Astrocyte (in vitro differentiated cells and primary cell): ENCODE measurements at regions not wholly inside any gene's neighbourhood (a gene's known extent, or its start where the extent isn't known, plus 50 kb on each side); places are given as distances from the start of the nearest gene placed in this dataset.

Experiments used
- DNase-seq: peaks from one replicate; pipeline ENCODE4 v3.0.0-alpha.2; 2010; ENCODE audit warnings: low read depth
- FAIRE-seq: peaks from 2 replicates; lab custom pipeline; 2011; peaks lifted over from hg19 to GRCh38; lab: Jason Lieb, UNC
- H2AFZ ChIP-seq: 2 replicates; pipeline ENCODE4 v1.6.0; 2012; ENCODE audit warnings: low read depth, low read length, inconsistent platforms
- H3K27ac ChIP-seq: 2 replicates; pipeline ENCODE4 v1.5.1; 2011; ENCODE audit warnings: low read depth, low read length, inconsistent platforms
- H3K27me3 ChIP-seq: 2 replicates; pipeline ENCODE4 v1.6.0; 2011; ENCODE audit warnings: low read length, inconsistent platforms; ENCODE audit not compliant: insufficient read depth
- H3K36me3 ChIP-seq: 2 replicates; pipeline ENCODE4 v1.5.1; 2011; ENCODE audit warnings: low read length, inconsistent platforms; ENCODE audit not compliant: insufficient read depth
- H3K4me1 ChIP-seq: 2 replicates; pipeline ENCODE4 v1.5.1; 2011; ENCODE audit warnings: low read length, inconsistent platforms; ENCODE audit not compliant: insufficient read depth
- H3K4me2 ChIP-seq: 2 replicates; pipeline ENCODE4 v1.6.0; 2012; ENCODE audit warnings: low read length, inconsistent platforms
- H3K4me3 ChIP-seq: 2 replicates; pipeline ENCODE4 v1.5.1; 2011; ENCODE audit warnings: low read depth, mild to moderate bottlenecking, low read length, inconsistent platforms; ENCODE audit not compliant: insufficient read depth
- H3K79me2 ChIP-seq: 2 replicates; pipeline ENCODE4 v1.6.0; 2012; ENCODE audit warnings: mild to moderate bottlenecking, low read length, inconsistent platforms; ENCODE audit not compliant: insufficient read depth
- H3K9ac ChIP-seq: 2 replicates; pipeline ENCODE4 v1.6.0; 2012; ENCODE audit warnings: mild to moderate bottlenecking, low read length, inconsistent platforms
- H3K9me3 ChIP-seq: 2 replicates; pipeline ENCODE4 v1.5.1; 2012; ENCODE audit warnings: low read depth, mild to moderate bottlenecking, low read length, inconsistent platforms; ENCODE audit not compliant: insufficient read depth
- H4K20me1 ChIP-seq: 2 replicates; pipeline ENCODE4 v1.6.0; 2012; ENCODE audit warnings: low read length, inconsistent platforms; ENCODE audit not compliant: insufficient read depth
- H3K27ac Mint-ChIP-seq: one replicate; pipeline ENCODE4 v1.8.0; 2021; ENCODE audit warnings: mild to moderate bottlenecking, mixed read lengths; ENCODE audit not compliant: unreplicated experiment
- H3K27me3 Mint-ChIP-seq: one replicate; pipeline ENCODE4 v1.8.0; 2021; ENCODE audit warnings: low read depth, mixed read lengths; ENCODE audit not compliant: unreplicated experiment
- H3K36me3 Mint-ChIP-seq: one replicate; pipeline ENCODE4 v1.8.0; 2021; ENCODE audit warnings: low read depth, mixed read lengths; ENCODE audit not compliant: unreplicated experiment
- H3K4me1 Mint-ChIP-seq: one replicate; pipeline ENCODE4 v1.8.0; 2021; ENCODE audit warnings: low read depth, mixed read lengths; ENCODE audit not compliant: unreplicated experiment
- H3K4me3 Mint-ChIP-seq: one replicate; pipeline ENCODE4 v1.8.0; 2021; ENCODE audit warnings: mild to moderate bottlenecking, moderate library complexity, mixed read lengths; ENCODE audit not compliant: unreplicated experiment
- H3K9me3 Mint-ChIP-seq: one replicate; pipeline ENCODE4 v1.8.0; 2021; ENCODE audit warnings: mild to moderate bottlenecking, mixed read lengths; ENCODE audit not compliant: unreplicated experiment
- EZH2 ChIP-seq: IDR thresholded peaks from 2 replicates; pipeline ENCODE4 v1.6.1; 2012; ENCODE audit warnings: mild to moderate bottlenecking, low read length, inconsistent platforms; ENCODE audit not compliant: insufficient read depth
- TF ChIP-seq, protein P1 (sequence below): IDR thresholded peaks from 2 replicates; pipeline ENCODE4 v1.5.1; 2011; ENCODE audit warnings: low read depth, mild to moderate bottlenecking, inconsistent platforms, low read length, moderate library complexity; ENCODE audit not compliant: insufficient read depth

DNA sequence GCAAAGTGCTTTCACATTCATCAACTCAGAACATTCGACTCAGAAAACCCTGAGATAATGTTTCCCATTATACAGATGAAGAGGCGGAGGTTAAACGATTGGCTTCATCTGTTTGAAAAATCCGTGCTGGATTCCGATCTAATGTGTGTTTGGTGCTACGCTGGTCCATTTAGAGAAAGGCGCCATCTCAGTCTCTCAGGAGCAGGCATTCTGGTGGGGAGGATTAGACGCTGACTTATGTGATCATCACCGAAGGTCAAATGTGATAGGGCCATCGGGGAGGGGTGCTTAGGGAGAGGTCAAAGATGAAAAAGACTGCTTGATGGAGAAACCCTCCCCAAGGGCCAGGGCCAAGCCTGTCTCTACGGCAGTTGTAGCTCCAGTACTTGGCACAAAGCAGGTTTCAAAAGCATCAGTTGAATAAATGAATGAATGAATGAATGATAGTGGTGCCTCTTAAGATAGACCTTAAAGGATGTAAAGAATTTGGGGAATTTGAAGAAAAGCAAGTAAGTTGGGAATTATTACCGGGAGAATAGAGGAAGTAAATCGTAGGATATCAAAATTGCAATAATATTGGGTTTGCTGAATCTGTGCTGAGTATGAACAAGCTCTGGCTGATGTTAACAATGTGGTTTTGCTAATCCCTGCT is 160.6 kb upstream of the SHB start:
- Histone ChIP-seq H3K4me3 (no peak overlapping the region), H3K79me2 (no peaks in the 10 kb centered on the region), H4K20me1 (no peaks in the 10 kb centered on the region), H3K27ac (no peak overlapping the region), H3K9ac (no peak overlapping the region), H3K4me1 (peaks cover 12% of the 10 kb centered on the region), H3K9me3 (no peaks in the 10 kb centered on the region), H3K27me3 (peaks cover 35% of the 10 kb centered on the region), H2AFZ (no peak overlapping the region), H3K36me3 (no peaks in the 10 kb centered on the region), H3K4me2 (no peak overlapping the region)
- peak overlapping the region; percentile 28 for H3K27ac Mint-ChIP-seq
- TF ChIP-seq, protein P1, sequence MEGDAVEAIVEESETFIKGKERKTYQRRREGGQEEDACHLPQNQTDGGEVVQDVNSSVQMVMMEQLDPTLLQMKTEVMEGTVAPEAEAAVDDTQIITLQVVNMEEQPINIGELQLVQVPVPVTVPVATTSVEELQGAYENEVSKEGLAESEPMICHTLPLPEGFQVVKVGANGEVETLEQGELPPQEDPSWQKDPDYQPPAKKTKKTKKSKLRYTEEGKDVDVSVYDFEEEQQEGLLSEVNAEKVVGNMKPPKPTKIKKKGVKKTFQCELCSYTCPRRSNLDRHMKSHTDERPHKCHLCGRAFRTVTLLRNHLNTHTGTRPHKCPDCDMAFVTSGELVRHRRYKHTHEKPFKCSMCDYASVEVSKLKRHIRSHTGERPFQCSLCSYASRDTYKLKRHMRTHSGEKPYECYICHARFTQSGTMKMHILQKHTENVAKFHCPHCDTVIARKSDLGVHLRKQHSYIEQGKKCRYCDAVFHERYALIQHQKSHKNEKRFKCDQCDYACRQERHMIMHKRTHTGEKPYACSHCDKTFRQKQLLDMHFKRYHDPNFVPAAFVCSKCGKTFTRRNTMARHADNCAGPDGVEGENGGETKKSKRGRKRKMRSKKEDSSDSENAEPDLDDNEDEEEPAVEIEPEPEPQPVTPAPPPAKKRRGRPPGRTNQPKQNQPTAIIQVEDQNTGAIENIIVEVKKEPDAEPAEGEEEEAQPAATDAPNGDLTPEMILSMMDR, result no peak
- TF ChIP-seq EZH2, result no peak
- H3K9me3 Mint-ChIP-seq, result peaks cover 2% of the 10 kb centered on the region
- FAIRE-seq (no peak), DNase-seq (no peak)
- H3K27me3 Mint-ChIP-seq, result peaks cover 10% of the 10 kb centered on the region
- no peaks in the 10 kb centered on the region for H3K36me3 Mint-ChIP-seq
- H3K4me3 Mint-ChIP-seq, result no peak overlapping the region
- peaks cover 31% of the 10 kb centered on the region for H3K4me1 Mint-ChIP-seq

DNA sequence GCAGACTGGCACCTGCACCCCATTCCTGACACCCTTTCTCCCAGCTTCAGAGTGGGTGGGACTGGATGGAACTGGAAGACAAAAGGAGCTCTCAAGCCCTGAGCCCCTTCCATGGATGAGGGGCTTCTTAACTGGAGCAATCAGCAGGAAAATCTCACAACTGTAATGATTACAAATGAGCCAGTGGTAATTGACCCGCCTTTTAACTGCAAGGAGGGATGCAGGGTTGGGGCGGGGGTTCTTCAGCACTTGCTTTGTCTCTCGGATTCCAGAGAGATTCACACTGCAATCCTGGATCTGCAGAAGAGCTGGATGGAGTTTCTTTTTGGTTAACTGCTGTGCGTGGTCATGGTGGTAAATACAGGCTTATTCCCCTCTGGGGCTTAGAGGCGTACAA is 160.1 kb upstream of the SHB start:
- H4K20me1 ChIP-seq, result no peaks in the 10 kb centered on the region
- peaks cover 12% of the 10 kb centered on the region for H3K4me1 ChIP-seq
- no peak overlapping the region for H3K9ac ChIP-seq
- H3K4me3 Mint-ChIP-seq, result no peak overlapping the region
- no peak overlapping the region for H3K4me2 ChIP-seq
- H3K27ac Mint-ChIP-seq, result no peak overlapping the region
- H3K27me3 ChIP-seq, result peaks cover 30% of the 10 kb centered on the region
- peaks cover 26% of the 10 kb centered on the region for H3K4me1 Mint-ChIP-seq
- peaks cover 4% of the 10 kb centered on the region for H3K9me3 Mint-ChIP-seq
- H2AFZ ChIP-seq, result no peak overlapping the region
- peaks cover 2% of the 10 kb centered on the region for H3K36me3 Mint-ChIP-seq
- peaks cover 8% of the 10 kb centered on the region for H3K27me3 Mint-ChIP-seq
- FAIRE-seq, result no peak
- TF ChIP-seq, protein P1, result no peak
- no peak for TF ChIP-seq EZH2
- H3K36me3 ChIP-seq, result no peaks in the 10 kb centered on the region
- no peak overlapping the region for H3K27ac ChIP-seq
- no peak for DNase-seq
- H3K9me3 ChIP-seq, result no peaks in the 10 kb centered on the region
- no peak overlapping the region for H3K4me3 ChIP-seq
- no peaks in the 10 kb centered on the region for H3K79me2 ChIP-seq
